Body of pancreas (tissue), 4 donors: ENCODE measurements at regions not wholly inside any gene's neighbourhood (a gene's known extent, or its start where the extent isn't known, plus 50 kb on each side); places are given as distances from the start of the nearest gene placed in this dataset.

ENCODE experiments used
- ATAC-seq: fragments of 150-250 bp; one replicate; pipeline ENCODE4 v1.9.1; 2016
- DNase-seq, 4 donors: peaks; one replicate each; pipeline ENCODE4 v3.0.0-alpha.2; 2019
- H3K27ac ChIP-seq, 4 donors: fragments of 200-600 bp; sonication (generic); 1 replicate in 3 of 4; 2 replicates in 1 of 4; pipeline versions ENCODE4 v1.5.1 to v1.6.1; 2016 to 2019; ENCODE audit warnings: mild to moderate bottlenecking in 1 of 4, mixed read lengths in 1 of 4, moderate library complexity in 1 of 4
- H3K27me3 ChIP-seq, 2 donors: fragments of 200-600 bp; sonication (generic); one replicate each; pipeline ENCODE4 v1.6.0; 2016; ENCODE audit warnings: mild to moderate bottlenecking in 1 of 2
- H3K36me3 ChIP-seq, 2 donors: fragments of 200-600 bp; sonication (generic); replicated peaks in 1 of 2; 2 replicates each; pipeline ENCODE4 v1.5.1; 2016; ENCODE audit warnings: low read depth in 2 of 2; ENCODE audit not compliant: insufficient read depth in 1 of 2
- H3K4me1 ChIP-seq: fragments of 200-600 bp; sonication (generic); one replicate; pipeline ENCODE4 v1.6.0; 2016
- H3K4me3 ChIP-seq, 2 donors: fragments of 200-600 bp; sonication (generic); 1 replicate in 1 of 2; 2 replicates in 1 of 2; pipeline ENCODE4 v1.5.1; 2016 to 2019
- H3K9me3 ChIP-seq, 3 donors: fragments of 200-600 bp; sonication (generic); 1 replicate in 2 of 3; 2 replicates in 1 of 3; pipeline ENCODE4 v1.5.1; 2016
- POLR2A ChIP-seq, 3 donors: fragments of 450-650 bp; IDR thresholded peaks; one replicate each; pipeline ENCODE4 v1.6.1; 2016; ENCODE audit warnings: antibody characterized with exemption in 3 of 3, mild to moderate bottlenecking in 2 of 3
- WGBS, 2 donors: methylation state at CpG; one replicate each; pipeline ENCODE4 v1.1.5; 2017; 5-methylcytosine and 5-hydroxymethylcytosine counted together
- intact Hi-C: fragments of 100-400 bp; cut with DNase I; formaldehyde crosslinking; loops from one replicate; pipeline ENCODE4 v1.15.1; 2023
- TF ChIP-seq, protein P1 (sequence below), 7 experiments: fragments of 450-650 bp in 4 of 7; fragments of 200-600 bp in 3 of 7; sonication (generic) in 3 of 7; IDR thresholded peaks; one replicate each; pipeline ENCODE4 v1.5.1; 2016 to 2019; ENCODE audit warnings: antibody characterized with exemption in 7 of 7

DNA sequence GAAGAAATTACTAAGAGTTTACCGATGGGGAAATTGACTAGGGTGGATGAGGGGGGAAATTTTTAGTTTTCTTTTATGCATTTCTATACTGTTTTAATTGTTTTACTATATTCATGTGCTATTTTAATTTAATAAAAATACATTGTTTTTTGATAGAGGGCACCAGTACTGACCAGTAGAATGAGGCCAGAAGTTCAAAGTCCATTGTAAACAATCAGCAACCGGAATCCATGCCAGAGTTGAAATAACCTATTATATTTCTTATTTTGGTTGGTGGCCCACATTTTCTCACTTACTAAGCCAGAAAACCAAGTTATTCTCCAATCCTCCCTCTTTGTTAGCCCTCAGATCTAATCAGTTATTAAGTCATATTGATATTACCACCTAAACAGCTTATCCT lies 595.9 kb downstream of the SMARCA1 start:
- no peak for TF ChIP-seq POLR2A (IDR thresholded peaks at IDR 0.05)
- TF ChIP-seq, protein P1, sequence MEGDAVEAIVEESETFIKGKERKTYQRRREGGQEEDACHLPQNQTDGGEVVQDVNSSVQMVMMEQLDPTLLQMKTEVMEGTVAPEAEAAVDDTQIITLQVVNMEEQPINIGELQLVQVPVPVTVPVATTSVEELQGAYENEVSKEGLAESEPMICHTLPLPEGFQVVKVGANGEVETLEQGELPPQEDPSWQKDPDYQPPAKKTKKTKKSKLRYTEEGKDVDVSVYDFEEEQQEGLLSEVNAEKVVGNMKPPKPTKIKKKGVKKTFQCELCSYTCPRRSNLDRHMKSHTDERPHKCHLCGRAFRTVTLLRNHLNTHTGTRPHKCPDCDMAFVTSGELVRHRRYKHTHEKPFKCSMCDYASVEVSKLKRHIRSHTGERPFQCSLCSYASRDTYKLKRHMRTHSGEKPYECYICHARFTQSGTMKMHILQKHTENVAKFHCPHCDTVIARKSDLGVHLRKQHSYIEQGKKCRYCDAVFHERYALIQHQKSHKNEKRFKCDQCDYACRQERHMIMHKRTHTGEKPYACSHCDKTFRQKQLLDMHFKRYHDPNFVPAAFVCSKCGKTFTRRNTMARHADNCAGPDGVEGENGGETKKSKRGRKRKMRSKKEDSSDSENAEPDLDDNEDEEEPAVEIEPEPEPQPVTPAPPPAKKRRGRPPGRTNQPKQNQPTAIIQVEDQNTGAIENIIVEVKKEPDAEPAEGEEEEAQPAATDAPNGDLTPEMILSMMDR (IDR thresholded peaks at IDR 0.05), result no peak
- 81 to 83% methylated on average over 2 of the region's 2 CpGs for WGBS, 2 donors
- intact Hi-C loops, result no loop called here

DNA sequence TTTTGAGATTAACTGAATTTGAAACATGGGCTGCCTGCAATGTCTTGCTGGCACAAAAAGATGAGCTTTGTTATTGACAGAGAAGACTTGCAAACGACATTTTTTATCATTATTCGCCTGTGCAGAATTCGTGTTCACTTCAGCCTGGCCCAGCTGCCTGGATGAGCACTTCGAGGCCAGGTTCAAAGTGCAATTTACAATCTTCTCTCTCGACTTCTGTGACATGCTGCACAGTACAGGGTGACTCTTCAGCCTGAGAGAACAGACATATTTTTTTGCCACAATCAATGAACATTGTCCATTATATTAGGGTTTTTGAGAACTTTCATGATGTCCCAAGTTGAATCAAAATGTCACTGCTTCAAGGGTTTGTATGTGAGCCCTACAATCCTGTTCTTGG lies 616.5 kb downstream of the SMARCA1 start:
- ATAC-seq, result no peak
- TF ChIP-seq, protein P1 (IDR thresholded peaks at IDR 0.05), result no peak
- H3K36me3 ChIP-seq, result no peaks in the 10 kb centered on the region

More for the DNA sequence above, 595.9 kb downstream of the SMARCA1 start:
- no peaks in the 10 kb centered on the region for H3K4me1 ChIP-seq
- no peaks in the 10 kb centered on the region for H3K9me3 ChIP-seq
- DNase-seq (no peak), ATAC-seq (no peak)
- H3K27ac ChIP-seq, result no peak overlapping the region
- no peaks in the 10 kb centered on the region for H3K36me3 ChIP-seq
- no peak overlapping the region for H3K4me3 ChIP-seq
- no peaks in the 10 kb centered on the region for H3K27me3 ChIP-seq

DNA sequence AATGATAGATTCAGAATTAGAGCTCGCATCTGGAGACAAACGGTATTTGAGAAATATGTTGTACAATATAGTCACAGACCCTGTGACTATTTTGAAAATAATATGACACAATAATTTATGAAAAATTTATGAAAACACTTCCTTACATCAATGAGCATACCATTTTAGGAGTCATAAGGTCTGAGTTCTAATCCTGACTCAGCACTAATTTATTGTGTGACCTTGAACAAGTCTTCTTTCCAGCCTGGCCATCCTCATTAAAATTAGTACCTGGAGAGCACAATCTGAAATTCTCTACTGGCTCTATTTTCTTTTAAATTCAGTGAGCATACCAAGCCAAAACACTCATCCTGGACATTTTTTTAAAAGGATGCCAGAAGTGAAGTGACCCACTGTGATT lies 622.3 kb downstream of the SMARCA1 start:
- intact Hi-C loops, result no loop called here
- H3K27me3 ChIP-seq, result no peaks in the 10 kb centered on the region
- 53 to 71% methylated on average over 2 of the region's 2 CpGs for WGBS, 2 donors

More for the DNA sequence above, 616.5 kb downstream of the SMARCA1 start:
- intact Hi-C loops, result no loop called here
- no peak overlapping the region for H3K27ac ChIP-seq
- H3K9me3 ChIP-seq, result no peaks in the 10 kb centered on the region
- 49 to 72% methylated on average over 5 of the region's 5 CpGs for WGBS, 2 donors
- H3K4me1 ChIP-seq, result no peaks in the 10 kb centered on the region
- DNase-seq, result no peak
- no peaks in the 10 kb centered on the region for H3K27me3 ChIP-seq
- H3K4me3 ChIP-seq, result no peak overlapping the region

DNA sequence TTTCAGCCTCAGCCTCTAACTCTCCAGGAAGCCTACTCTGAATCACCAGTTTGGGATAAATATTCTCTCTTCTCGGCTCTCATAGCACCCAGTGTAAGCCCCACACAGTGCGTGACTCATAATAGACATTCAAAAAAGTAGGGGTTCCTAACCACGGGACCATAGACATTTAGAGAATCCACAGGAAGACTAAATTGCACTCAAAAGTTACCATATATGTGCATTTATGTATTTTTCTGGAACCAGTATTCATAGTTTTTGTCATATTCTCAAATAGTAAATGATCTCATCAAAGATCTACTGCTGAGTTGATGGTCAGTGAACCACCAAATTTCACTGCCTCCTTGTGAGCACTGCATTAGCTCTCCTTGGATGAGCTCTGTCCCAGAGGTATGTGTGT lies 625.7 kb downstream of the SMARCA1 start:
- H3K4me3 ChIP-seq, result no peak overlapping the region
- no peaks in the 10 kb centered on the region for H3K9me3 ChIP-seq
- no peak for TF ChIP-seq POLR2A (IDR thresholded peaks at IDR 0.05)
- TF ChIP-seq, protein P1 (IDR thresholded peaks at IDR 0.05), result no peak
- ATAC-seq (no peak), DNase-seq (no peak)
- H3K36me3 ChIP-seq, result no peaks in the 10 kb centered on the region
- intact Hi-C loops, result no loop called here
- H3K27me3 ChIP-seq, result no peaks in the 10 kb centered on the region
- H3K4me1 ChIP-seq, result no peaks in the 10 kb centered on the region
- WGBS, 2 donors, result 79 to 86% methylated on average over 3 of the region's 3 CpGs
- H3K27ac ChIP-seq, result no peak overlapping the region

More for the DNA sequence above, 622.3 kb downstream of the SMARCA1 start:
- DNase-seq (no peak), ATAC-seq (no peak)
- no peak for TF ChIP-seq POLR2A (IDR thresholded peaks at IDR 0.05)
- TF ChIP-seq, protein P1 (IDR thresholded peaks at IDR 0.05), result no peak
- Histone ChIP-seq H3K36me3 (no peaks in the 10 kb centered on the region), H3K4me1 (no peaks in the 10 kb centered on the region), H3K9me3 (no peaks in the 10 kb centered on the region), H3K27ac (no peak overlapping the region), H3K4me3 (no peak overlapping the region)

DNA sequence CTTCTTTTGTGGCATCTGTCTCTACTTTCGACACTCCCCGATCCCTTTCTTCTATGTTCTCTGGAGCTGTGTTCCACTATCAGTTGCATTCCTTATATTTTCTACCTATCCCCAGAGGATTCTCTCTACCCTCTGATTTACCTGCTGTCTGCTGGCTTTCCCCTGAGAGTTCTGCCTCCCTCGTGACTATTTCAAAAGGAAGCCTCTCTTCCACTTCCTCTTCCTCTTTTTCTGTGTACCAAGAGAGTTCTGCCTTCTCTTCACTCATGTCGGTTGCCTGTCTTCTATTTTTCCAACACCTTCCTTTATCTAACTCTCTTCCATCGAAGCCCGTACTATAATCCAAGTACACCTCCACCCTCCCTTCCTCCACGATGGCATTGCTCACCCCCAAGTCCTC lies 631.7 kb downstream of the SMARCA1 start:
- 67 to 69% methylated on average over 7 of the region's 7 CpGs for WGBS, 2 donors
- Histone ChIP-seq H3K27ac (no peak overlapping the region), H3K9me3 (no peaks in the 10 kb centered on the region), H3K36me3 (no peaks in the 10 kb centered on the region), H3K4me3 (no peak overlapping the region), H3K4me1 (no peaks in the 10 kb centered on the region), H3K27me3 (no peaks in the 10 kb centered on the region)
- no peak for ATAC-seq
- TF ChIP-seq, protein P1 (IDR thresholded peaks at IDR 0.05), result no peak
- no peak for TF ChIP-seq POLR2A (IDR thresholded peaks at IDR 0.05)
- intact Hi-C loops, result no loop called here
- DNase-seq, result no peak
